SU-DHL-6 (cell line): ENCODE measurements at regions not wholly inside any gene's neighbourhood (a gene's known extent, or its start where the extent isn't known, plus 50 kb on each side); places are given as distances from the start of the nearest gene placed in this dataset.

ENCODE experiments used
- H2AFZ ChIP-seq: fragments of 200-600 bp; sonication (generic); 2 replicates; pipeline ENCODE4 v1.6.1; 2014; ENCODE audit warnings: low read depth, mild to moderate bottlenecking, moderate library complexity, mixed read lengths, antibody characterized with exemption, low read length; ENCODE audit not compliant: severe bottlenecking
- H3F3A ChIP-seq: fragments of 200-600 bp; shearing (Covaris generic); 2 replicates; pipeline ENCODE4 v1.6.0; 2016; ENCODE audit warnings: antibody characterized with exemption, mild to moderate bottlenecking; ENCODE audit not compliant: insufficient read depth
- H3K27ac ChIP-seq: fragments of 200-600 bp; sonication (generic); 2 replicates; pipeline ENCODE4 v1.5.1; 2016; ENCODE audit warnings: low read depth, mild to moderate bottlenecking, low read length, moderate library complexity, mixed read lengths
- H3K27me3 ChIP-seq: fragments of 200-600 bp; sonication (generic), shearing (Covaris generic); 2 replicates; pipeline ENCODE4 v1.6.0; 2014; ENCODE audit warnings: mild to moderate bottlenecking, low read length
- H3K36me3 ChIP-seq: fragments of 200-600 bp; sonication (generic); 2 replicates; pipeline ENCODE4 v1.6.1; 2014; ENCODE audit warnings: mild to moderate bottlenecking, low read length, mixed read lengths
- H3K4me2 ChIP-seq: fragments of 300-600, 200-600 bp; shearing (Covaris generic), sonication (generic); 2 replicates; pipeline ENCODE4 v1.6.0; 2014; ENCODE audit warnings: low read length, low read depth, mild to moderate bottlenecking; ENCODE audit not compliant: poor library complexity, severe bottlenecking
- H3K4me3 ChIP-seq: fragments of 200-600 bp; sonication (generic); 2 replicates; pipeline ENCODE4 v1.5.1; 2014; ENCODE audit warnings: antibody characterized with exemption, low read length, mild to moderate bottlenecking, mixed read lengths; ENCODE audit not compliant: insufficient read depth, poor library complexity, severe bottlenecking
- H3K79me2 ChIP-seq: fragments of 200-600 bp; sonication (generic); 2 replicates; pipeline ENCODE4 v1.6.1; 2014; ENCODE audit warnings: mild to moderate bottlenecking, low read length, moderate library complexity; ENCODE audit not compliant: insufficient read depth
- H3K9ac ChIP-seq: fragments of 200-600 bp; sonication (generic); 2 replicates; pipeline ENCODE4 v1.7.0; 2014; ENCODE audit warnings: mild to moderate bottlenecking, low read length
- H3K9me2 ChIP-seq: fragments of 200-600 bp; sonication (generic); replicated peaks from 2 replicates; pipeline ENCODE4 v1.6.1; 2014; ENCODE audit warnings: low read length; ENCODE audit not compliant: insufficient read depth
- H3K9me3 ChIP-seq: fragments of 200-600 bp; sonication (generic); 2 replicates; pipeline ENCODE4 v1.6.1; 2014; ENCODE audit warnings: low read length, mixed read lengths; ENCODE audit not compliant: insufficient read depth
- H4K20me1 ChIP-seq: fragments of 200-600 bp; sonication (generic); 2 replicates; pipeline ENCODE4 v1.6.1; 2014; ENCODE audit warnings: low read depth, mild to moderate bottlenecking, antibody characterized with exemption, low read length, moderate library complexity, mixed read lengths
- EZH2phosphoT487 ChIP-seq: fragments of 200-600 bp; sonication (generic), shearing (Covaris generic); conservative IDR thresholded peaks from 2 replicates; pipeline ENCODE4 v1.6.1; 2018; ENCODE audit warnings: mild to moderate bottlenecking, antibody characterized with exemption, low read length, moderate library complexity, mixed read lengths
- TF ChIP-seq, protein P1 (sequence below): fragments of 200-600 bp; sonication (generic); IDR thresholded peaks from one replicate; pipeline ENCODE4 v1.5.1; 2017; ENCODE audit warnings: antibody characterized with exemption, mild to moderate bottlenecking, low read length, moderate library complexity; ENCODE audit not compliant: insufficient read depth, poor library complexity, severe bottlenecking

DNA sequence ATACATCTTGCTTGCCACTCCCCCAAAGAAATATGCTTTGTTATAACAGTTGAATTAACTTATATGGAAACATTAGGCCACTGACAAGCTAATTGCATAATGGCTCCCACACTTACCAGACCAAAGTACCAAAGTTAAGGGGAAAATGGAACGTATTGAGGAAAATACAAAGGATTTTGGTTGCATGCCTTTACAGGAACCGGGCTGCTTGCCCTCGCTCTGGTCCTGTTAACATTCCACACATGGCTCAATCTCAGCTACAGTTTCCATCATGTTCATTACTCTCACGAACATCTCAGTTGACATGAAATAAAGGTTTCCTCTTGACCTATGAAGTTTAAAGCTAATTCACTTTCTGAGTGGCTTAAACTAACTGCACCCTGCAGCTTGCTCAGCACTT, 220.7 kb upstream of the RXFP2 start:
- Histone ChIP-seq H4K20me1 (no peaks in the 10 kb centered on the region), H3K79me2 (no peaks in the 10 kb centered on the region), H3K9me3 (no peaks in the 10 kb centered on the region), H3K27ac (no peak overlapping the region), H3K4me2 (no peak overlapping the region), H3K4me3 (no peak overlapping the region), H3K27me3 (no peaks in the 10 kb centered on the region), H2AFZ (no peak overlapping the region), H3K36me3 (no peaks in the 10 kb centered on the region), H3F3A (no peaks in the 10 kb centered on the region), H3K9me2 (no peaks in the 10 kb centered on the region), H3K9ac (no peak overlapping the region)
- no peak for TF ChIP-seq EZH2phosphoT487
- TF ChIP-seq, protein P1, sequence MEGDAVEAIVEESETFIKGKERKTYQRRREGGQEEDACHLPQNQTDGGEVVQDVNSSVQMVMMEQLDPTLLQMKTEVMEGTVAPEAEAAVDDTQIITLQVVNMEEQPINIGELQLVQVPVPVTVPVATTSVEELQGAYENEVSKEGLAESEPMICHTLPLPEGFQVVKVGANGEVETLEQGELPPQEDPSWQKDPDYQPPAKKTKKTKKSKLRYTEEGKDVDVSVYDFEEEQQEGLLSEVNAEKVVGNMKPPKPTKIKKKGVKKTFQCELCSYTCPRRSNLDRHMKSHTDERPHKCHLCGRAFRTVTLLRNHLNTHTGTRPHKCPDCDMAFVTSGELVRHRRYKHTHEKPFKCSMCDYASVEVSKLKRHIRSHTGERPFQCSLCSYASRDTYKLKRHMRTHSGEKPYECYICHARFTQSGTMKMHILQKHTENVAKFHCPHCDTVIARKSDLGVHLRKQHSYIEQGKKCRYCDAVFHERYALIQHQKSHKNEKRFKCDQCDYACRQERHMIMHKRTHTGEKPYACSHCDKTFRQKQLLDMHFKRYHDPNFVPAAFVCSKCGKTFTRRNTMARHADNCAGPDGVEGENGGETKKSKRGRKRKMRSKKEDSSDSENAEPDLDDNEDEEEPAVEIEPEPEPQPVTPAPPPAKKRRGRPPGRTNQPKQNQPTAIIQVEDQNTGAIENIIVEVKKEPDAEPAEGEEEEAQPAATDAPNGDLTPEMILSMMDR: no peak

DNA sequence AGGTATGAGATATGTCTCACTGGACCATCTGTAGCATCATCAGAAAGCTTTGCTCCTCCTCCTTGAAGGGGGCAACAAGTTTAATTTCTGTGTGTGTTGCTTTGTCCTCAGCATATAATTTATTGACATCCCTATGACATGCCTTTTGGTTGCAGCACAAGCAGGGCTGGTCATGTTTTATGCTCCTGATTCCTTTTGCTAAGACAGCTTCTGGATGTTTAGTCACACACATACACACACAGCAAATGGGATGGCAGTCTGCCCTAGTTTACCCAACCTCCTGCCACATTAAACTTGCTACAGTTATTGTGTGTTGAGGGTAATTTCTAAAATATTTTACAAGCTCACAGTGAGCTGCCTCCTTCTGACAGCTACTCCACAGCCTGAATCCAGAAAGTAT, 217.9 kb upstream of the RXFP2 start:
- Histone ChIP-seq H3K36me3 (no peaks in the 10 kb centered on the region), H3K27me3 (no peaks in the 10 kb centered on the region), H3K9me3 (no peaks in the 10 kb centered on the region), H3K9ac (no peak overlapping the region), H2AFZ (no peak overlapping the region), H4K20me1 (no peaks in the 10 kb centered on the region), H3K4me2 (no peak overlapping the region), H3K27ac (no peak overlapping the region), H3K9me2 (no peaks in the 10 kb centered on the region), H3F3A (no peaks in the 10 kb centered on the region), H3K79me2 (no peaks in the 10 kb centered on the region), H3K4me3 (no peak overlapping the region)
- TF ChIP-seq, protein P1: no peak
- TF ChIP-seq EZH2phosphoT487: no peak

DNA sequence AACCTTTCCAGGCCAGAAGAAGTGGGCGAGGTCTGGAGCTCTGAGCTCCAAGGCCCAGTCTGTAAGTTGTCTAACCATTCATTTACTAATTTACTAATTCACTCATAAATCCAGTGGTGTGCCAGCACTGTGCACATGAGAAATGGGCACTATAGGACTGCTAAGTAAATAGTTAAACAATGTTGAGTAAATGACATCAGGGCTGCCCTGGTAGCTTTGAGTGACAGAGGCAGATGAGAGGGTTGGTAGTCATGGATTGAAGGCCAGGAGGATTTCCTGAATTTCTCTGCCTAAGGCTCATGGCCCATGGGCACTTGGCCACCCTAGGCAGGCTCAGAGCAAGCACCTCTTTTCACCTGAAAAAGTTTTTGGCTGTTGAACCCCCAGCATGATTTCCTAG, 216.9 kb upstream of the RXFP2 start:
- H2AFZ ChIP-seq: no peak overlapping the region
- no peak for TF ChIP-seq EZH2phosphoT487
- TF ChIP-seq, protein P1: no peak
- no peak overlapping the region for H3K4me2 ChIP-seq

More for the DNA sequence above, 216.9 kb upstream of the RXFP2 start:
- Histone ChIP-seq H3K27ac (no peak overlapping the region), H3K9me2 (no peaks in the 10 kb centered on the region), H3K79me2 (no peaks in the 10 kb centered on the region), H3K4me3 (no peak overlapping the region), H3K27me3 (no peaks in the 10 kb centered on the region), H3K36me3 (no peaks in the 10 kb centered on the region), H4K20me1 (no peaks in the 10 kb centered on the region), H3K9me3 (no peaks in the 10 kb centered on the region), H3F3A (no peaks in the 10 kb centered on the region), H3K9ac (no peak overlapping the region)
